H1 (cell line): ENCODE measurements at regions not wholly inside any gene's neighbourhood (a gene's known extent, or its start where the extent isn't known, plus 50 kb on each side); places are given as distances from the start of the nearest gene placed in this dataset.

Experiments used
- CTCF ChIA-PET: fragments of 300-600 bp; sonication (Branson Sonifier 250); formaldehyde crosslinking; loops from one replicate; lab custom pipeline; 2021; ENCODE audit not compliant: partially characterized antibody; lab: Charles Lee
- POLR2A ChIA-PET: fragments of 300-600 bp; sonication (Branson Sonifier 250); formaldehyde crosslinking; loops from one replicate; lab custom pipeline; 2021; ENCODE audit warnings: inconsistent platforms; ENCODE audit not compliant: partially characterized antibody; lab: Charles Lee
- DNase-seq, 2 experiments: peaks; one replicate each; pipeline versions ENCODE4 v3.0.0 to v3.0.0-alpha.2; 2010 to 2022; ENCODE audit warnings: low spot score in 2 of 2, low read depth in 1 of 2, mixed read lengths in 1 of 2
- FAIRE-seq: peaks from 2 replicates; lab custom pipeline; 2011; peaks lifted over from hg19 to GRCh38; lab: Jason Lieb, UNC
- H2AFZ ChIP-seq: 2 replicates; pipeline ENCODE4 v1.8.1; 2012; ENCODE audit warnings: low read length, inconsistent platforms
- H2AK5ac ChIP-seq: 2 replicates; pipeline ENCODE4 v1.6.1; 2013; ENCODE audit warnings: low read depth, low read length
- H2BK120ac ChIP-seq: replicated peaks from 2 replicates; pipeline ENCODE3; 2013; ENCODE audit warnings: low read depth, low read length, inconsistent platforms
- H2BK12ac ChIP-seq: 2 replicates; pipeline ENCODE4 v1.6.1; 2013; ENCODE audit warnings: low read depth, low read length
- H2BK15ac ChIP-seq: 2 replicates; pipeline ENCODE4 v1.6.1; 2013; ENCODE audit warnings: low read length
- H2BK20ac ChIP-seq: 2 replicates; pipeline ENCODE4 v1.6.1; 2013; ENCODE audit warnings: low read length
- H2BK5ac ChIP-seq: 2 replicates; pipeline ENCODE4 v1.6.1; 2013; ENCODE audit warnings: low read depth, low read length
- H3K14ac ChIP-seq: 2 replicates; pipeline ENCODE4 v1.6.1; 2013; ENCODE audit warnings: inconsistent platforms; ENCODE audit not compliant: insufficient read length
- H3K18ac ChIP-seq: 2 replicates; pipeline ENCODE4 v1.6.1; 2013; ENCODE audit warnings: low read length; ENCODE audit errors: extremely low read depth
- H3K23ac ChIP-seq: 2 replicates; pipeline ENCODE4 v1.6.1; 2013; ENCODE audit warnings: inconsistent platforms; ENCODE audit not compliant: insufficient read length
- H3K23me2 ChIP-seq: 2 replicates; pipeline ENCODE4 v1.6.1; 2013; ENCODE audit warnings: low read depth, low read length
- H3K27ac ChIP-seq: 2 replicates; pipeline ENCODE4 v1.6.1; 2011; ENCODE audit warnings: low read depth, low read length, inconsistent platforms
- H3K27me3 ChIP-seq, 4 experiments: replicated peaks in 1 of 4; 1 replicate in 1 of 4; 2 replicates in 3 of 4; pipeline versions ENCODE4 v1.6.1 to v1.8.1; 2011 to 2013; ENCODE audit warnings: low read length in 3 of 4, mild to moderate bottlenecking in 3 of 4, inconsistent platforms in 2 of 4, mixed read lengths in 2 of 4, moderate library complexity in 1 of 4; ENCODE audit not compliant: control insufficient read depth in 3 of 4, insufficient read depth in 3 of 4; ENCODE audit errors: extremely low read depth in 1 of 4
- H3K36me3 ChIP-seq, 4 experiments: 2 replicates each; pipeline versions ENCODE4 v1.6.1 to v1.8.1; 2011 to 2013; ENCODE audit warnings: mild to moderate bottlenecking in 4 of 4, low read length in 3 of 4, moderate library complexity in 2 of 4, control low read depth in 1 of 4, inconsistent platforms in 1 of 4; ENCODE audit not compliant: insufficient read depth in 4 of 4, control insufficient read depth in 2 of 4
- H3K4ac ChIP-seq: replicated peaks from 2 replicates; pipeline ENCODE3; 2013; ENCODE audit warnings: low read length, low read depth, mixed read lengths, inconsistent platforms; ENCODE audit not compliant: insufficient read length
- H3K4me1 ChIP-seq, 4 experiments: replicated peaks in 1 of 4; 1 replicate in 1 of 4; 2 replicates in 3 of 4; pipeline versions ENCODE4 v1.6.1 to v1.8.1; 2011 to 2013; ENCODE audit warnings: low read length in 3 of 4, inconsistent platforms in 2 of 4, mixed read lengths in 1 of 4; ENCODE audit not compliant: insufficient read depth in 4 of 4, control insufficient read depth in 3 of 4
- H3K4me2 ChIP-seq, 2 experiments: 2 replicates each; pipeline versions ENCODE4 v1.6.1 to v1.8.1; 2011 to 2013; ENCODE audit warnings: low read depth in 2 of 2, low read length in 2 of 2, control low read depth in 1 of 2, inconsistent platforms in 1 of 2, mild to moderate bottlenecking in 1 of 2; ENCODE audit not compliant: insufficient read depth in 1 of 2
- H3K4me3 ChIP-seq, 4 experiments: fragments of 200-600, 300-600 bp in 1 of 4; sonication (generic), shearing (Covaris generic), sonication (Bioruptor Twin) in 1 of 4; 2 replicates each; pipeline versions ENCODE4 v1.5.1 to v1.8.1; 2011 to 2016; ENCODE audit warnings: low read length in 4 of 4, low read depth in 3 of 4, control low read depth in 2 of 4, inconsistent platforms in 2 of 4, mild to moderate bottlenecking in 2 of 4, mixed read lengths in 1 of 4, moderate library complexity in 1 of 4; ENCODE audit not compliant: insufficient read depth in 2 of 4; ENCODE audit errors: extremely low read depth in 1 of 4
- H3K56ac ChIP-seq: replicated peaks from 2 replicates; pipeline ENCODE3; 2013; ENCODE audit warnings: low read depth, mild to moderate bottlenecking, mixed read lengths, low read length, inconsistent platforms; ENCODE audit not compliant: insufficient read length
- H3K79me1 ChIP-seq: 2 replicates; pipeline ENCODE4 v1.6.1; 2013; ENCODE audit warnings: low read depth, low read length, control low read depth
- H3K79me2 ChIP-seq, 2 experiments: 2 replicates each; pipeline versions ENCODE4 v1.6.1 to v1.8.1; 2012 to 2013; ENCODE audit warnings: low read length in 2 of 2, mild to moderate bottlenecking in 2 of 2, inconsistent platforms in 1 of 2; ENCODE audit not compliant: insufficient read depth in 2 of 2, control insufficient read depth in 1 of 2
- H3K9ac ChIP-seq, 4 experiments: replicated peaks in 1 of 4; 1 replicate in 1 of 4; 2 replicates in 3 of 4; pipeline versions ENCODE4 v1.6.1 to v1.8.1; 2011 to 2013; ENCODE audit warnings: low read depth in 3 of 4, low read length in 3 of 4, control low read depth in 2 of 4, mild to moderate bottlenecking in 2 of 4, moderate library complexity in 2 of 4, inconsistent platforms in 1 of 4; ENCODE audit errors: extremely low read depth in 1 of 4
- H3K9me3 ChIP-seq, 2 experiments: 2 replicates each; pipeline versions ENCODE4 v1.6.1 to v1.8.1; 2012 to 2013; ENCODE audit warnings: mild to moderate bottlenecking in 2 of 2, moderate library complexity in 2 of 2, control low read depth in 1 of 2, inconsistent platforms in 1 of 2, low read depth in 1 of 2, low read length in 1 of 2, mixed read lengths in 1 of 2; ENCODE audit not compliant: insufficient read depth in 2 of 2
- H4K20me1 ChIP-seq, 2 experiments: replicated peaks in 1 of 2; 2 replicates each; pipeline versions ENCODE3 to v1.8.1; 2011 to 2013; ENCODE audit warnings: inconsistent platforms in 2 of 2, low read length in 2 of 2, mild to moderate bottlenecking in 1 of 2; ENCODE audit not compliant: insufficient read depth in 2 of 2, control insufficient read depth in 1 of 2
- H4K5ac ChIP-seq: 2 replicates; pipeline ENCODE4 v1.6.1; 2013; ENCODE audit warnings: low read length, low read depth, mixed read lengths, inconsistent platforms; ENCODE audit not compliant: insufficient read length
- H4K8ac ChIP-seq: 2 replicates; pipeline ENCODE4 v1.8.0; 2013; ENCODE audit warnings: mild to moderate bottlenecking, moderate library complexity, low read length, inconsistent platforms; ENCODE audit not compliant: insufficient read depth; ENCODE audit errors: extremely low read depth
- H4K91ac ChIP-seq: replicated peaks from 2 replicates; pipeline ENCODE3; 2013; ENCODE audit warnings: low read length, mixed read lengths, inconsistent platforms; ENCODE audit not compliant: insufficient read length
- BCL11A ChIP-seq, 2 experiments: IDR thresholded peaks; one replicate each; pipeline ENCODE4 v1.6.1; 2011; ENCODE audit warnings: low read depth in 2 of 2, low read length in 2 of 2, mild to moderate bottlenecking in 2 of 2
- CTBP2 ChIP-seq: IDR thresholded peaks from 2 replicates; pipeline ENCODE4 v1.7.0; 2011; ENCODE audit warnings: borderline replicate concordance, mild to moderate bottlenecking, moderate library complexity, mixed read lengths, low read length; ENCODE audit not compliant: insufficient read depth, insufficient read length
- WGBS, 2 experiments: shearing (Covaris generic) in 1 of 2; methylation state at CpG; one replicate each; pipeline versions ENCODE4 v1.1.6 to v1.1.7; 2013 to 2015; ENCODE audit warnings: low lambda C conversion rate in 2 of 2, mixed read lengths in 2 of 2, inconsistent platforms in 1 of 2, low coverage in 1 of 2, missing lambda C conversion rate in 1 of 2; ENCODE audit not compliant: insufficient replicate concordance in 2 of 2, insufficient coverage in 1 of 2, insufficient read length in 1 of 2; ENCODE audit errors: extremely low coverage in 1 of 2, missing lambda C conversion rate in 1 of 2; 5-methylcytosine and 5-hydroxymethylcytosine counted together

DNA sequence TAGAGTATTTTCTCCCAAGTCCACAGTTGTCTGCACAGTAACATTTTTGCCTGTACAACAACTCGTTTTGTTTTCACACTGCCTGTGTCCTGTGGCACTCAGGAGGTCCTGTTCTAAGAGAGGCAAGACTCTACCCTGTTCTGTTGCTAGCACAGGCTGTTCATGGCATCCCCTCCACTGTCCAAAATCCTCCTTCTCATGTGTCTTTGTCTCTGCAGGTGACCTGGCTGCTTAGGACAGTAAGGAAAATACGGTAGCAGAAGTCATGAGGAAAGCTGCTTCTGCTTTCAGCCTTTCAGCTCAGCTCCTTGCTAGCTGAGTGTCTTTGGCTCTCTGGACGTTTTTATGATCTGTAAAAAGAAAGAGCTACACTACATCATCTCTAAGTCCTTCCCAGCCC lies 205.9 kb downstream of the C1D start:
- H2AK5ac ChIP-seq: no peak overlapping the region
- no peak overlapping the region for H3K14ac ChIP-seq
- WGBS, 2 experiments: 84% methylated on average over 3 of the region's 3 CpGs; no CpG with 5 or more reads in 1 of the 2 experiments
- H2BK20ac ChIP-seq: no peak overlapping the region
- no peak overlapping the region for H3K4me2 ChIP-seq
- H3K9me3 ChIP-seq: no peaks in the 10 kb centered on the region
- H3K4ac ChIP-seq: no peak overlapping the region
- no peak overlapping the region for H3K27ac ChIP-seq
- no peak overlapping the region for H3K9ac ChIP-seq
- H3K36me3 ChIP-seq: no peaks in the 10 kb centered on the region
- no peak overlapping the region for H2BK15ac ChIP-seq
- H4K91ac ChIP-seq: no peak overlapping the region
- H4K8ac ChIP-seq: no peak overlapping the region
- POLR2A ChIA-PET: no interaction called here
- DNase-seq: no peak
- H3K4me1 ChIP-seq: no peaks in the 10 kb centered on the region
- H2BK5ac ChIP-seq: no peak overlapping the region
- no peak overlapping the region for H2AFZ ChIP-seq
- H3K18ac ChIP-seq: no peak overlapping the region
- no peak overlapping the region for H3K4me3 ChIP-seq
- no peak overlapping the region for H2BK12ac ChIP-seq
- no peak overlapping the region for H4K5ac ChIP-seq
- H3K27me3 ChIP-seq: peaks cover 0 to 2% (median 0%) of the 10 kb centered on the region in 4 experiments; a peak in 1 of 7 replicates
- TF ChIP-seq CTBP2 (no peak), BCL11A (IDR thresholded peaks at IDR 0.05; ENCODE audit: low read depth in 2 of 2, low read length in 2 of 2) (no peak)
- TF ChIP-seq, all 59 proteins: peak for 0
- CTCF ChIA-PET: interaction anchor here (0.6 to 1.0 kb wide), 2 partner anchors 11 to 42 kb away, joined by 3 to 7 read pairs; no protein-coding TSS in a partner anchor
- H3K79me1 ChIP-seq: no peaks in the 10 kb centered on the region
- H4K20me1 ChIP-seq: no peaks in the 10 kb centered on the region
- no peak overlapping the region for H2BK120ac ChIP-seq
- no peaks in the 10 kb centered on the region for H3K23me2 ChIP-seq
- no peaks in the 10 kb centered on the region for H3K79me2 ChIP-seq
- no peak overlapping the region for H3K56ac ChIP-seq
- FAIRE-seq: no peak
- no peak overlapping the region for H3K23ac ChIP-seq
